ENCODE measurements at regions not wholly inside any gene's neighbourhood (a gene's known extent, or its start where the extent isn't known, plus 50 kb on each side); places are given as distances from the start of the nearest gene placed in this dataset.

GRCh38 chr4:31518796-31519250 is 798.7 kb downstream of the PCDH7 start:
- TF ChIP-seq GATA3 (IDR thresholded peaks at IDR 0.05; ENCODE audit: low read depth, low read length) (no peak), GATA2 (IDR thresholded peaks at IDR 0.05; ENCODE audit: low read depth, low read length) (no peak)

All from SH-SY5Y (cell line).